GM08714 (cell line): ENCODE measurements at regions not wholly inside any gene's neighbourhood (a gene's known extent, or its start where the extent isn't known, plus 50 kb on each side); places are given as distances from the start of the nearest gene placed in this dataset.
"Not testable (repeated sequence)": the region's sequence is repeated elsewhere in the genome, so short reads cannot be mapped to it uniquely, and the experiment has no call there.

Source experiments
- H3K4me3 ChIP-seq: fragments of 200-500 bp; sonication (Bioruptor generic); 2 replicates; pipeline ENCODE4 v1.5.1; 2014; ENCODE audit warnings: mild to moderate bottlenecking, low read length, inconsistent platforms
- ZNF274 ChIP-seq: IDR thresholded peaks from 2 replicates; pipeline ENCODE4 v1.6.1; 2012; ENCODE audit warnings: mild to moderate bottlenecking, low read depth, low read length

- H3K4me3 ChIP-seq, result no peak overlapping the region
- no peak for TF ChIP-seq ZNF274
Observed at GRCh38 chr6:37580176-37580955, 80.7 kb upstream of the CCDC167 start.

GRCh38 chr6:37579444-37580067 is 79.9 kb upstream of the CCDC167 start:
- no peak for TF ChIP-seq ZNF274
- no peak overlapping the region for H3K4me3 ChIP-seq

GRCh38 chr6:37578104-37578503 is 78.4 kb upstream of the CCDC167 start:
- no peak overlapping the region for H3K4me3 ChIP-seq
- no peak for TF ChIP-seq ZNF274

GRCh38 chr6:37576336-37576737 is 76.6 kb upstream of the CCDC167 start:
- TF ChIP-seq ZNF274, result no peak
- H3K4me3 ChIP-seq, result no peak overlapping the region

GRCh38 chr6:37575221-37575620 is 75.5 kb upstream of the CCDC167 start:
- H3K4me3 ChIP-seq, result no peak overlapping the region
- TF ChIP-seq ZNF274, result no peak

- H3K4me3 ChIP-seq, result no peak overlapping the region
- no peak for TF ChIP-seq ZNF274
Observed at GRCh38 chr6:37572334-37572733, 72.6 kb upstream of the CCDC167 start.

- no peak for TF ChIP-seq ZNF274
- H3K4me3 ChIP-seq, result no peak overlapping the region
Observed at GRCh38 chr6:37570482-37571133, 70.9 kb upstream of the CCDC167 start.

- no peak overlapping the region for H3K4me3 ChIP-seq
- no peak for TF ChIP-seq ZNF274
Observed at GRCh38 chr6:37569743-37570481, 70.2 kb upstream of the CCDC167 start.

GRCh38 chr6:37569317-37569716 is 69.6 kb upstream of the CCDC167 start:
- no peak overlapping the region for H3K4me3 ChIP-seq
- TF ChIP-seq ZNF274, result no peak

GRCh38 chr6:37566950-37567349 is 67.3 kb upstream of the CCDC167 start:
- TF ChIP-seq ZNF274, result no peak
- no peak overlapping the region for H3K4me3 ChIP-seq

- TF ChIP-seq ZNF274, result no peak
- H3K4me3 ChIP-seq, result peak overlapping the region; percentile 9; the same call in 1 of the 2 replicates
Observed at GRCh38 chr6:37566111-37566949, 66.6 kb upstream of the CCDC167 start.

GRCh38 chr6:37565267-37566110 is 65.8 kb upstream of the CCDC167 start:
- TF ChIP-seq ZNF274, result no peak
- peak overlapping the region; percentile 9; the same call in 1 of the 2 replicates for H3K4me3 ChIP-seq

GRCh38 chr6:37562926-37563288 is 63.2 kb upstream of the CCDC167 start:
- H3K4me3 ChIP-seq, result not testable (repeated sequence)
